Uterus (tissue), 2 donors: ENCODE measurements at regions not wholly inside any gene's neighbourhood (a gene's known extent, or its start where the extent isn't known, plus 50 kb on each side); places are given as distances from the start of the nearest gene placed in this dataset.

ENCODE experiments used
- POLR2A ChIP-seq, 2 donors: fragments of 450-650 bp; IDR thresholded peaks; one replicate each; pipeline ENCODE4 v1.6.1; 2016; ENCODE audit warnings: antibody characterized with exemption in 2 of 2, mild to moderate bottlenecking in 1 of 2, moderate library complexity in 1 of 2
- TF ChIP-seq, protein P1 (sequence below), 4 experiments: fragments of 200-600 bp in 2 of 4; fragments of 450-650 bp in 2 of 4; sonication (generic) in 2 of 4; IDR thresholded peaks; one replicate each; pipeline ENCODE4 v1.5.1; 2016 to 2019; ENCODE audit warnings: antibody characterized with exemption in 4 of 4, mild to moderate bottlenecking in 2 of 4, moderate library complexity in 1 of 4

DNA sequence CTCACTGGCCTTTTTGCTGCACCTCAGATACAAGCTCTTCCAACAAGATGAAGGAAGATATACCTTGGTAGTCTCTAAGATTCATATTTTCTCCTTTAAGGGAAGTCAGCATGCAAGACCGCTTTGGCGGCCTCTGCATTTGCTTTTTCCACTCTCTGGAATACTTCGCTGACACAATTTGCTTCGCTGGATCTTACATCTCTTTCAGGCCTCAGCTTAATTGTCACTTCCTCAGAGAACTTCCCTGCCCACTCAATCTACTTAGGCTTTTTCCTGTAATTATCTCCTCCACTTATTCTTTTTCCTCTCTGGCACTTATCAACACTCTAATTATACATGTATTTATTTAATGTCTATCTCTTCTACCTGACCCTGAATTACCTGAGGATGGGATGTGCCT is 1131.1 kb upstream of the WWC1 start:
- TF ChIP-seq, protein P1, sequence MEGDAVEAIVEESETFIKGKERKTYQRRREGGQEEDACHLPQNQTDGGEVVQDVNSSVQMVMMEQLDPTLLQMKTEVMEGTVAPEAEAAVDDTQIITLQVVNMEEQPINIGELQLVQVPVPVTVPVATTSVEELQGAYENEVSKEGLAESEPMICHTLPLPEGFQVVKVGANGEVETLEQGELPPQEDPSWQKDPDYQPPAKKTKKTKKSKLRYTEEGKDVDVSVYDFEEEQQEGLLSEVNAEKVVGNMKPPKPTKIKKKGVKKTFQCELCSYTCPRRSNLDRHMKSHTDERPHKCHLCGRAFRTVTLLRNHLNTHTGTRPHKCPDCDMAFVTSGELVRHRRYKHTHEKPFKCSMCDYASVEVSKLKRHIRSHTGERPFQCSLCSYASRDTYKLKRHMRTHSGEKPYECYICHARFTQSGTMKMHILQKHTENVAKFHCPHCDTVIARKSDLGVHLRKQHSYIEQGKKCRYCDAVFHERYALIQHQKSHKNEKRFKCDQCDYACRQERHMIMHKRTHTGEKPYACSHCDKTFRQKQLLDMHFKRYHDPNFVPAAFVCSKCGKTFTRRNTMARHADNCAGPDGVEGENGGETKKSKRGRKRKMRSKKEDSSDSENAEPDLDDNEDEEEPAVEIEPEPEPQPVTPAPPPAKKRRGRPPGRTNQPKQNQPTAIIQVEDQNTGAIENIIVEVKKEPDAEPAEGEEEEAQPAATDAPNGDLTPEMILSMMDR (IDR thresholded peaks at IDR 0.05): no peak
- no peak for TF ChIP-seq POLR2A (IDR thresholded peaks at IDR 0.05)
